Neural cell (in vitro differentiated cells): ENCODE measurements at regions not wholly inside any gene's neighbourhood (a gene's known extent, or its start where the extent isn't known, plus 50 kb on each side); places are given as distances from the start of the nearest gene placed in this dataset.

Experiments
- CTCF ChIP-seq: fragments of 450-650 bp; IDR thresholded peaks from 2 replicates; pipeline ENCODE4 v1.5.1; 2014; ENCODE audit warnings: antibody characterized with exemption, mild to moderate bottlenecking, moderate library complexity; ENCODE audit not compliant: poor library complexity, severe bottlenecking
- EP300 ChIP-seq: fragments of 450-650 bp; conservative IDR thresholded peaks from 2 replicates; pipeline ENCODE4 v1.6.1; 2014; ENCODE audit warnings: antibody characterized with exemption, mild to moderate bottlenecking, moderate library complexity; ENCODE audit not compliant: poor library complexity, severe bottlenecking
- EZH2 ChIP-seq: fragments of 200-600, 300-800 bp; shearing (Covaris generic), sonication (generic); IDR thresholded peaks from 2 replicates; pipeline ENCODE4 v1.6.1; 2014; ENCODE audit warnings: antibody characterized with exemption, low read length, borderline replicate concordance, mild to moderate bottlenecking; ENCODE audit not compliant: insufficient read depth, poor library complexity, severe bottlenecking
- POLR2AphosphoS5 ChIP-seq: IDR thresholded peaks from 2 replicates; pipeline ENCODE4 v1.6.1; 2012
- RAD21 ChIP-seq: fragments of 450-650 bp; conservative IDR thresholded peaks from 2 replicates; pipeline ENCODE4 v1.6.1; 2014; ENCODE audit warnings: antibody characterized with exemption, mild to moderate bottlenecking, moderate library complexity
- REST ChIP-seq: IDR thresholded peaks from 2 replicates; pipeline ENCODE4 v1.6.1; 2012; ENCODE audit warnings: borderline replicate concordance
- SMC3 ChIP-seq: fragments of 450-650 bp; conservative IDR thresholded peaks from 2 replicates; pipeline ENCODE4 v1.6.1; 2014; ENCODE audit warnings: antibody characterized with exemption, mild to moderate bottlenecking, moderate library complexity; ENCODE audit not compliant: poor library complexity
- TAF1 ChIP-seq: IDR thresholded peaks from 2 replicates; pipeline ENCODE4 v1.6.1; 2012; ENCODE audit warnings: low read depth

- no peak for TF ChIP-seq CTCF
- TF ChIP-seq TAF1: no peak
- no peak for TF ChIP-seq REST
- no peak for TF ChIP-seq EZH2
- TF ChIP-seq POLR2AphosphoS5: no peak
- no peak for TF ChIP-seq EP300
- TF ChIP-seq RAD21: no peak
- no peak for TF ChIP-seq SMC3
Observed at GRCh38 chr10:10317151-10317550, 700.5 kb upstream of the CELF2 start.
